GM23338 (cell line): ENCODE measurements at regions not wholly inside any gene's neighbourhood (a gene's known extent, or its start where the extent isn't known, plus 50 kb on each side); places are given as distances from the start of the nearest gene placed in this dataset.

Source experiments
- CREB1 ChIP-seq: fragments of 250-450 bp; sonication (Bioruptor Pico); IDR thresholded peaks from 2 replicates; pipeline ENCODE4 v1.5.0; 2020; ENCODE audit warnings: low read depth, mild to moderate bottlenecking, moderate library complexity
- EZH2 ChIP-seq: fragments of 200-600 bp; sonication (generic); IDR thresholded peaks from one replicate; pipeline ENCODE4 v1.8.0; 2017; ENCODE audit warnings: antibody characterized with exemption, mild to moderate bottlenecking, low read depth; ENCODE audit not compliant: unreplicated experiment
- EZH2phosphoT487 ChIP-seq: fragments of 200-600 bp; sonication (generic); IDR thresholded peaks from one replicate; pipeline ENCODE4 v1.8.1; 2018; ENCODE audit warnings: antibody characterized with exemption; ENCODE audit not compliant: unreplicated experiment
- NANOG ChIP-seq: IDR thresholded peaks from 2 replicates; pipeline ENCODE4 v1.6.1; 2016; ENCODE audit warnings: antibody characterized with exemption, borderline replicate concordance
- POLR2AphosphoS5 ChIP-seq: IDR thresholded peaks from 2 replicates; pipeline ENCODE4 v1.6.1; 2016; ENCODE audit warnings: antibody characterized with exemption, low read depth
- REST ChIP-seq: IDR thresholded peaks from one replicate; pipeline ENCODE4 v1.6.1; 2018; ENCODE audit warnings: antibody characterized with exemption; ENCODE audit not compliant: unreplicated experiment
- ZNF114 ChIP-seq: fragments of 250-450 bp; sonication (Bioruptor Pico); IDR thresholded peaks from 2 replicates; pipeline ENCODE4 v1.5.0; 2020; ENCODE audit warnings: mild to moderate bottlenecking, moderate library complexity
- ZNF331 ChIP-seq: fragments of 250-450 bp; sonication (Bioruptor Pico); IDR thresholded peaks from 2 replicates; pipeline ENCODE4 v1.5.0; 2020; ENCODE audit warnings: low read depth, mild to moderate bottlenecking, moderate library complexity
- TF ChIP-seq, protein P1 (sequence below), 2 experiments: fragments of 200-600 bp in 1 of 2; sonication (generic) in 1 of 2; conservative IDR thresholded peaks; 2 replicates each; pipeline versions ENCODE4 v1.5.1 to v1.6.1; 2016 to 2017; ENCODE audit warnings: antibody characterized with exemption in 2 of 2, low read depth in 2 of 2, mild to moderate bottlenecking in 2 of 2, moderate library complexity in 1 of 2

DNA sequence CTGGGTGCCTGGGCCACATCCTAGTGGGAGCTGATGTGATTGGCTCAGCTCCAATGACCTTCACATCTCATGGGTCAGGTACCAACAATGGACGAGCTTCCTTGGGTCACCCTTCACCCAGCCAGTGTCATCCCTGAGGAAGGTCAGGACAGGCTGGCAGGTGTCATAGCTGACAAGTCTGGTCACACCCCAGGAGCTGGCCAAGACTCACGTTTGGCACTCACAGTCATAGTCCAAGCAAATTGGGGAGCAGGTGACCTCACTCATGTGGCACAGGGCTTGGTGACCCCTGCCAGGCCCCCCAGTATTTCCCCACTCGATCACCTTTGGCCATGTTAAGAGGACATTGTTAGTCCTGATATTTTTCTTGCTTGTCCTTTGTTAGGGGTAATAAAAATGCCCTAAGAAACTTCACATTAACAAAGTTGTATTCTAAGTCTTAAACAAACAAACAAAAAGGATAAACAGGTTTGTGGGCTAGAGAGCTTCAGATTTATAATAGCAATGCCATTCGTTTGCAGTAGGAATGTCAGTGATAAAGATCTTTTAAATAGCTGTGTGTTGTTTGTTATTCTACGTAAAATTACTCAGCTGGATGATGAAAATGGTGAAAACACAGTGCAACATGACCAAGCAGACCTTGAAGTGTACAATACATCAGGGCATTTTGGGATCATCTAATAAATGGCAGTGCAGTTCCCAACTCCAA lies 79.5 kb upstream of the POMGNT2 start:
- TF ChIP-seq POLR2AphosphoS5, result no peak
- TF ChIP-seq, protein P1, sequence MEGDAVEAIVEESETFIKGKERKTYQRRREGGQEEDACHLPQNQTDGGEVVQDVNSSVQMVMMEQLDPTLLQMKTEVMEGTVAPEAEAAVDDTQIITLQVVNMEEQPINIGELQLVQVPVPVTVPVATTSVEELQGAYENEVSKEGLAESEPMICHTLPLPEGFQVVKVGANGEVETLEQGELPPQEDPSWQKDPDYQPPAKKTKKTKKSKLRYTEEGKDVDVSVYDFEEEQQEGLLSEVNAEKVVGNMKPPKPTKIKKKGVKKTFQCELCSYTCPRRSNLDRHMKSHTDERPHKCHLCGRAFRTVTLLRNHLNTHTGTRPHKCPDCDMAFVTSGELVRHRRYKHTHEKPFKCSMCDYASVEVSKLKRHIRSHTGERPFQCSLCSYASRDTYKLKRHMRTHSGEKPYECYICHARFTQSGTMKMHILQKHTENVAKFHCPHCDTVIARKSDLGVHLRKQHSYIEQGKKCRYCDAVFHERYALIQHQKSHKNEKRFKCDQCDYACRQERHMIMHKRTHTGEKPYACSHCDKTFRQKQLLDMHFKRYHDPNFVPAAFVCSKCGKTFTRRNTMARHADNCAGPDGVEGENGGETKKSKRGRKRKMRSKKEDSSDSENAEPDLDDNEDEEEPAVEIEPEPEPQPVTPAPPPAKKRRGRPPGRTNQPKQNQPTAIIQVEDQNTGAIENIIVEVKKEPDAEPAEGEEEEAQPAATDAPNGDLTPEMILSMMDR (conservative IDR thresholded peaks at IDR 0.05; ENCODE audit: low read depth in 2 of 2), result no peak
- TF ChIP-seq ZNF331, result no peak
- no peak for TF ChIP-seq REST
- TF ChIP-seq EZH2, result no peak
- no peak for TF ChIP-seq CREB1 (CRISPR knock-in tag)
- TF ChIP-seq EZH2phosphoT487, result no peak
- TF ChIP-seq NANOG, result no peak
- TF ChIP-seq ZNF114 (CRISPR knock-in tag), result no peak
